Osteoblast (primary cell): ENCODE measurements at regions not wholly inside any gene's neighbourhood (a gene's known extent, or its start where the extent isn't known, plus 50 kb on each side); places are given as distances from the start of the nearest gene placed in this dataset.

Experiments
- DNase-seq: peaks from one replicate; pipeline ENCODE4 v3.0.0; 2011; ENCODE audit warnings: low spot score, mixed read lengths; ENCODE audit not compliant: insufficient read length; ENCODE audit errors: missing footprints
- H2AFZ ChIP-seq: 2 replicates; pipeline ENCODE4 v1.6.0; 2011; ENCODE audit warnings: mild to moderate bottlenecking, low read length
- H3K27ac ChIP-seq: 2 replicates; pipeline ENCODE4 v1.5.1; 2011; ENCODE audit warnings: mild to moderate bottlenecking, low read depth, low read length, moderate library complexity
- H3K27me3 ChIP-seq: 2 replicates; pipeline ENCODE4 v1.6.0; 2012; ENCODE audit warnings: mild to moderate bottlenecking, control low read depth, inconsistent platforms, low read length, moderate library complexity; ENCODE audit not compliant: insufficient read depth
- H3K36me3 ChIP-seq: 2 replicates; pipeline ENCODE4 v1.5.1; 2011; ENCODE audit warnings: mild to moderate bottlenecking, low read length, control low read depth, moderate library complexity; ENCODE audit not compliant: insufficient read depth
- H3K4me1 ChIP-seq: 2 replicates; pipeline ENCODE4 v1.5.1; 2011; ENCODE audit warnings: mild to moderate bottlenecking, low read length, control low read depth, moderate library complexity; ENCODE audit not compliant: insufficient read depth
- H3K4me2 ChIP-seq: 2 replicates; pipeline ENCODE4 v1.6.0; 2011; ENCODE audit warnings: mild to moderate bottlenecking, low read length; ENCODE audit not compliant: insufficient read depth
- H3K4me3 ChIP-seq: fragments of 200-600 bp; sonication (generic); 3 replicates; pipeline ENCODE4 v1.5.1; 2012; ENCODE audit warnings: mild to moderate bottlenecking, low read length, inconsistent platforms; ENCODE audit not compliant: insufficient read depth
- H3K79me2 ChIP-seq: 2 replicates; pipeline ENCODE4 v1.6.0; 2012; ENCODE audit warnings: mild to moderate bottlenecking, low read length, control low read depth, inconsistent platforms; ENCODE audit not compliant: insufficient read depth
- H3K9me3 ChIP-seq: 2 replicates; pipeline ENCODE4 v1.5.1; 2011; ENCODE audit warnings: low read depth, low read length, control low read depth
- H4K20me1 ChIP-seq: 2 replicates; pipeline ENCODE4 v1.6.0; 2012; ENCODE audit warnings: mild to moderate bottlenecking, low read length, control low read depth; ENCODE audit not compliant: insufficient read depth
- TF ChIP-seq, protein P1 (sequence below): IDR thresholded peaks from 2 replicates; pipeline ENCODE4 v1.5.1; 2011; ENCODE audit warnings: mild to moderate bottlenecking, low read depth, low read length, moderate library complexity; ENCODE audit errors: extremely low read depth

DNA sequence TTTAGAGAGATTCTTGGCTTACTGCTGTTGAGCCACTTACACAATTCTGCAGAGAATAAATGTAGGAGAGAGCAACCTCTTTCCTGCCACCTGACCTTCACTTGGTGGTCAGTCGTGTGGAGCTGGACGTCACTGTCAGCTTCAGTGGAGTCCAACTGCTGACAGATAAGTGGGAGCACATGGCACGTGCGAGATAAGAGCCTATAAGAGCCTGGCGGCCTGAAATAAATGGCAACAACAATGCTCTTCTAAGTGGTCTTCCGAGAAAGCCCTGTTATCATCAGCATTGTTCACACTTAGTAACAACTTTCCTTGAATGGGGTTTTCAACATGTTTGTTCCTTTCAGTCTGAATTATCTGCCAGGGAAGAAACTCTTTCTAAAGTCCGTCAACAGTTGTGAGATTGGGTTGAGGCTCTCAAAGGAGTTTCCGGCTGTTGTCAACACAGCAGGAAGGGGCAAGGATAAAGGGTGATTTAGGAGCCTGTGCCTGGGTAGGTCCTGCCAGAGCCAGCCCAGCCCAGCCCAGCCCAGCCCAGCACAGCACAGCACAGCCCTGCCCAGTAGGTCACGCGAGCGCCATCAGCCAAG lies 57.2 kb upstream of the RUNX1 start:
- Histone ChIP-seq H3K27ac (no peak overlapping the region), H4K20me1 (no peaks in the 10 kb centered on the region), H3K9me3 (no peaks in the 10 kb centered on the region), H3K4me3 (no peak overlapping the region), H3K27me3 (no peaks in the 10 kb centered on the region), H2AFZ (no peak overlapping the region), H3K36me3 (no peaks in the 10 kb centered on the region), H3K4me1 (no peaks in the 10 kb centered on the region), H3K4me2 (no peak overlapping the region), H3K79me2 (no peaks in the 10 kb centered on the region)
- no peak for DNase-seq
- TF ChIP-seq, protein P1, sequence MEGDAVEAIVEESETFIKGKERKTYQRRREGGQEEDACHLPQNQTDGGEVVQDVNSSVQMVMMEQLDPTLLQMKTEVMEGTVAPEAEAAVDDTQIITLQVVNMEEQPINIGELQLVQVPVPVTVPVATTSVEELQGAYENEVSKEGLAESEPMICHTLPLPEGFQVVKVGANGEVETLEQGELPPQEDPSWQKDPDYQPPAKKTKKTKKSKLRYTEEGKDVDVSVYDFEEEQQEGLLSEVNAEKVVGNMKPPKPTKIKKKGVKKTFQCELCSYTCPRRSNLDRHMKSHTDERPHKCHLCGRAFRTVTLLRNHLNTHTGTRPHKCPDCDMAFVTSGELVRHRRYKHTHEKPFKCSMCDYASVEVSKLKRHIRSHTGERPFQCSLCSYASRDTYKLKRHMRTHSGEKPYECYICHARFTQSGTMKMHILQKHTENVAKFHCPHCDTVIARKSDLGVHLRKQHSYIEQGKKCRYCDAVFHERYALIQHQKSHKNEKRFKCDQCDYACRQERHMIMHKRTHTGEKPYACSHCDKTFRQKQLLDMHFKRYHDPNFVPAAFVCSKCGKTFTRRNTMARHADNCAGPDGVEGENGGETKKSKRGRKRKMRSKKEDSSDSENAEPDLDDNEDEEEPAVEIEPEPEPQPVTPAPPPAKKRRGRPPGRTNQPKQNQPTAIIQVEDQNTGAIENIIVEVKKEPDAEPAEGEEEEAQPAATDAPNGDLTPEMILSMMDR, result no peak

DNA sequence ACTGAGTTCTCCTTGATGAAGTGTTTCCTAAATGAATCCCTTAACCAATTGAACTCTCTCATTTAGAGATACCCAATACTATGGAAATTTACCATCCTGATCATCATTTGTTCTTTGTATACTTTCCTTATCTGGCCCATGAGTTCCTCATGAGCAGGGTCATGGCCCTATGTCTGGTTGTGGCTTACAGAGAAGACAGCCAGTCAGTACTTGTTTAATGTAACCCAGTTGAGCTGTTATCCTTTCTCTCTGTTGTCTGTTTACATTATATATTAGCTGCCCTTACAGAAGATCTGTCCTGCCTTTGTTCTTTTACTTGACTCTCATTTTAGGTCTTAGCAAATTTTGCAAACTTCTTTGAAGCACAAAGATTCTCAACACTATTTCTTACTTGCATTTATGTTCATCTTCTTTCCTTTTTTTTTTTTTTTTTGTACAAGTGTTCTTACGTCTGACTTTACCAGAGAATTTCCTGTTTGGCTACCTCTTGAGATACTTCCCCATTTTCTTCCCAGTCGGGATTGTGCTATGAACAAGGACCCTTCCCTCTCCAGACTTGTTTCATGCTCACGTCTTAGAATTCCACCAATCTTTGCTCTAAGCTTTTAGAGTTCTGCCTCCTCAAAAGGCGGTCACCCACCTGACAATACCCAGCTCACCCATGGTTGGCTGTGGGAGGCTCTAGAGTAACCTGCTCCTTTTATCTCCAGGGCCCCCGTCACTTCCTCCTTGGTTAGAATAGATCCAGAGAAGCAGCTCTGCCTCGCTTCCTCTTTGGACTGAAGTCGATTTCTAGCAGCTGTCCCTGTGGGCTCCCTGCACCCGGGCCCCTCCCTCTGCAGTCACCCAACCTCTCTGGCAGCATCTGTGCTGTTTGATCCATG lies 53.6 kb upstream of the RUNX1 start:
- Histone ChIP-seq H3K4me3 (no peak overlapping the region), H3K9me3 (no peaks in the 10 kb centered on the region), H2AFZ (no peak overlapping the region), H3K4me2 (no peak overlapping the region), H3K27me3 (no peaks in the 10 kb centered on the region), H3K4me1 (no peaks in the 10 kb centered on the region), H3K27ac (no peak overlapping the region), H4K20me1 (no peaks in the 10 kb centered on the region), H3K36me3 (no peaks in the 10 kb centered on the region), H3K79me2 (no peaks in the 10 kb centered on the region)
- no peak for DNase-seq
- TF ChIP-seq, protein P1, result no peak

DNA sequence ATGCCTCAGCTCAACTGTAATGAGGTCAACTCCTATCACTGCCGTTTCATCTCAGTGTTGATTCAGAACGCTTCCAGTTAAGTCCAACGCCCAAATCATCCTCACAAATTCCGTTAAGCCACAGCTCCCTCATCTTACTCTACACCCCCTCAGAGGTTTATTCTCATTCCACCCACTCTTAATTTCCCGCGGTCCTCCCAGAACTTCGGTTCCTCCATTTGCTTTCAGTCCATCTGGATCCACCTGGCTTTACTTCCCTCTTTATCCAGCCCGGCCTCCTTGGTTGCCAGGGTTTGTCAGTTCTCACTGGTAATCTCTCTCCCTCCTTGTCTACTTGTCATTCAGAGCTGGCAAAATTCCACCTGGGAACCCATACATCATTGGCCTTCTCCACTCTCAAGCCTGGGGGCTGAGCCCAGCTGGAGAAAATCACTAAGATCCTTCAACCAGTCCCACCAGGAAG lies 51.3 kb upstream of the RUNX1 start:
- Histone ChIP-seq H3K4me1 (peaks cover 5% of the 10 kb centered on the region), H3K27me3 (no peaks in the 10 kb centered on the region), H3K4me3 (no peak overlapping the region), H4K20me1 (no peaks in the 10 kb centered on the region), H3K4me2 (no peak overlapping the region), H3K27ac (no peak overlapping the region), H3K36me3 (no peaks in the 10 kb centered on the region), H3K79me2 (no peaks in the 10 kb centered on the region), H3K9me3 (no peaks in the 10 kb centered on the region), H2AFZ (no peak overlapping the region)
- TF ChIP-seq, protein P1, result no peak
- no peak for DNase-seq

DNA sequence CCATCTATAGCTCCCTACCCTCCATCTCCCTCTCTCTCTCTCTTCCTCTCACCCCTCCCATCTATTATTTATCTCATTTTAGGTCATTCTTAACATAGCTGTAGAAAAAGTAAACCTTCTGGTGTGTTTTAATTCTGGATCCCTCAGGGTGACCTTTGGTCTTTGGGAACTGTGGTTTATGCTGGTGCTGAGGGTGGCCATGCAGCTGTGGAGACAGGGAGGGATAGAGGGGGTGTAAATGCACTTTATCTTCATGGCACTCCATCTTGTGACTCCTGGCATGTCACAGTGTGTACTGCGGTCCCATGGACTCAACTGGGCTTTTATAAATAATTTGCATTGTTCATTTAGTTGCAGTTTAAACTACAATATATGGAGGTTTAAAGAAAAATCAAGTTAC lies 50.2 kb upstream of the RUNX1 start:
- Histone ChIP-seq H3K36me3 (no peaks in the 10 kb centered on the region), H3K79me2 (no peaks in the 10 kb centered on the region), H2AFZ (no peak overlapping the region), H3K4me1 (peaks cover 5% of the 10 kb centered on the region), H3K9me3 (no peaks in the 10 kb centered on the region), H3K4me3 (no peak overlapping the region), H4K20me1 (no peaks in the 10 kb centered on the region), H3K27ac (no peak overlapping the region), H3K4me2 (no peak overlapping the region), H3K27me3 (no peaks in the 10 kb centered on the region)
- TF ChIP-seq, protein P1, result no peak
- no peak for DNase-seq
